Panc1 (cell line): ENCODE measurements at regions not wholly inside any gene's neighbourhood (a gene's known extent, or its start where the extent isn't known, plus 50 kb on each side); places are given as distances from the start of the nearest gene placed in this dataset.

Experiments
- ATAC-seq: fragments of 200-7000 bp; cut with Tn5 transposase; 2 replicates; pipeline ENCODE4 v1.9.1; 2020; ENCODE audit warnings: mild to moderate bottlenecking, moderate library complexity
- BruUV-seq: library from RNA; stranded (reverse); fragments of 400-500 nt; replicated peaks from 2 replicates; lab custom pipeline; 2021; lab: Mats Ljungman, UMichigan
- CTCF ChIA-PET: fragments of 300-600 bp; sonication (Branson Sonifier 250); formaldehyde crosslinking; loops from one replicate; lab custom pipeline; 2022; ENCODE audit warnings: antibody characterized with exemption; lab: Charles Lee
- POLR2A ChIA-PET: fragments of 300-600 bp; sonication (Branson Sonifier 250); formaldehyde crosslinking; loops from one replicate; lab custom pipeline; 2022; ENCODE audit warnings: antibody characterized with exemption; lab: Charles Lee
- DNase-seq: peaks from one replicate; pipeline ENCODE4 v3.0.0-alpha.2; 2010; ENCODE audit warnings: low read depth, low spot score
- H3K27ac ChIP-seq: 2 replicates; pipeline ENCODE4 v1.5.1; 2011; ENCODE audit warnings: mild to moderate bottlenecking, low read length, inconsistent platforms
- H3K27me3 ChIP-seq: fragments of 200-500 bp; sonication (Bioruptor generic); 2 replicates; pipeline ENCODE4 v1.6.0; 2014; ENCODE audit warnings: low read length, inconsistent platforms; ENCODE audit not compliant: control insufficient read depth, insufficient read depth
- H3K36me3 ChIP-seq: fragments of 200-500 bp; sonication (Bioruptor generic); 2 replicates; pipeline ENCODE4 v1.5.1; 2014; ENCODE audit warnings: inconsistent platforms, mild to moderate bottlenecking, low read length, moderate library complexity; ENCODE audit not compliant: control insufficient read depth, insufficient read depth
- H3K4me1 ChIP-seq: 2 replicates; pipeline ENCODE4 v1.5.1; 2011; ENCODE audit warnings: inconsistent platforms, mild to moderate bottlenecking, low read length, moderate library complexity; ENCODE audit not compliant: control insufficient read depth, insufficient read depth
- H3K4me3 ChIP-seq, 2 experiments: 2 replicates each; pipeline ENCODE4 v1.5.1; 2011 to 2012; ENCODE audit warnings: low read depth in 2 of 2, low read length in 2 of 2, mild to moderate bottlenecking in 2 of 2, inconsistent platforms in 1 of 2, moderate library complexity in 1 of 2
- H3K9me3 ChIP-seq: fragments of 200-500 bp; sonication (Bioruptor generic); 2 replicates; pipeline ENCODE4 v1.5.1; 2014; ENCODE audit warnings: low read depth, mild to moderate bottlenecking, inconsistent platforms, low read length, moderate library complexity; ENCODE audit not compliant: control insufficient read depth, insufficient read depth
- CTCF ChIP-seq: fragments of 450-650 bp; IDR thresholded peaks from 2 replicates; pipeline ENCODE4 v1.5.1; 2017; ENCODE audit warnings: mild to moderate bottlenecking
- POLR2AphosphoS5 ChIP-seq: IDR thresholded peaks from 2 replicates; pipeline ENCODE4 v1.6.1; 2012; ENCODE audit warnings: mild to moderate bottlenecking, low read depth, low read length, moderate library complexity
- REST ChIP-seq, 2 experiments: IDR thresholded peaks; 2 replicates each; pipeline ENCODE4 v1.6.1; 2011 to 2012; ENCODE audit warnings: low read depth in 2 of 2, control low read depth in 1 of 2, low read length in 1 of 2, mild to moderate bottlenecking in 1 of 2, moderate library complexity in 1 of 2; ENCODE audit not compliant: insufficient read depth in 1 of 2
- SIN3A ChIP-seq: IDR thresholded peaks from 2 replicates; pipeline ENCODE4 v1.6.1; 2012; ENCODE audit warnings: low read depth, mild to moderate bottlenecking, low read length, moderate library complexity, borderline replicate concordance; ENCODE audit not compliant: insufficient read depth
- TCF7L2 ChIP-seq: IDR thresholded peaks from 2 replicates; pipeline ENCODE4 v1.6.1; 2011; ENCODE audit warnings: mild to moderate bottlenecking, low read depth, low read length, inconsistent platforms
- in situ Hi-C: cut with HindIII; loops from 2 replicates; pipeline ENCODE4 v1.10.0; 2016; ENCODE audit warnings: low sequenced_read_pairs, low pct_unique_long_range_greater_than_20kb
- intact Hi-C: fragments of 100-400 bp; cut with micrococcal nuclease; formaldehyde crosslinking; loops from one replicate; pipeline ENCODE4 v1.10.0; 2022; ENCODE audit not compliant: unreplicated experiment

GRCh38 chr5:67293226-67293625 lies 96.6 kb upstream of the CD180 start:
- Histone ChIP-seq H3K27ac (no peak overlapping the region), H3K4me3 (no peak overlapping the region), H3K36me3 (no peaks in the 10 kb centered on the region), H3K4me1 (no peaks in the 10 kb centered on the region), H3K9me3 (no peaks in the 10 kb centered on the region), H3K27me3 (no peaks in the 10 kb centered on the region)
- TF ChIP-seq CTCF = no peak
- TF ChIP-seq SIN3A = no peak
- no peak for TF ChIP-seq TCF7L2
- no peak for TF ChIP-seq REST (IDR thresholded peaks at IDR 0.05; ENCODE audit: insufficient read depth in 1 of 2, low read depth in 2 of 2, low read length in 1 of 2)
- no peak for TF ChIP-seq POLR2AphosphoS5
- in situ Hi-C loops = no loop called here
- POLR2A ChIA-PET = no interaction called here
- DNase-seq = no peak
- ATAC-seq = no peak
- BruUV-seq = no TSS peak
- CTCF ChIA-PET = interaction anchor here (0.6 kb wide), 1 partner anchor 53 kb away, joined by 4 read pairs; no protein-coding TSS in a partner anchor
- intact Hi-C loops = no loop called here

GRCh38 chr5:67292201-67292940 lies 95.8 kb upstream of the CD180 start:
- DNase-seq = no peak
- CTCF ChIA-PET = interaction anchor here (0.6 kb wide), 1 partner anchor 52 kb away, joined by 4 read pairs; no protein-coding TSS in a partner anchor
- intact Hi-C loops = no loop called here

More at GRCh38 chr5:67292201-67292940, 95.8 kb upstream of the CD180 start:
- no peak for TF ChIP-seq REST (IDR thresholded peaks at IDR 0.05; ENCODE audit: insufficient read depth in 1 of 2, low read depth in 2 of 2, low read length in 1 of 2)
- TF ChIP-seq TCF7L2 = no peak
- no peak for TF ChIP-seq CTCF
- TF ChIP-seq SIN3A = no peak
- no peaks in the 10 kb centered on the region for H3K27me3 ChIP-seq
- no TSS peak for BruUV-seq
- no peak overlapping the region for H3K27ac ChIP-seq
- H3K4me1 ChIP-seq = no peaks in the 10 kb centered on the region
- no peak overlapping the region for H3K4me3 ChIP-seq
- H3K36me3 ChIP-seq = no peaks in the 10 kb centered on the region
- in situ Hi-C loops = no loop called here
- POLR2A ChIA-PET = no interaction called here
- H3K9me3 ChIP-seq = no peaks in the 10 kb centered on the region
- no peak for ATAC-seq
